GM19372 (cell line): ENCODE measurements at regions not wholly inside any gene's neighbourhood (a gene's known extent, or its start where the extent isn't known, plus 50 kb on each side); places are given as distances from the start of the nearest gene placed in this dataset.
"Not testable (repeated sequence)": the region's sequence is repeated elsewhere in the genome, so short reads cannot be mapped to it uniquely, and the experiment has no call there.

Experiments
- ATAC-seq: cut with Tn5 transposase; IDR thresholded peaks from one replicate; pipeline ENCODE4 v1.9.1; 2021; ENCODE audit warnings: mild to moderate bottlenecking, low read depth, moderate library complexity; ENCODE audit not compliant: unreplicated experiment

GRCh38 chr17:70560471-70560870 is 391.1 kb downstream of the KCNJ2 start:
- ATAC-seq, result no peak

GRCh38 chr17:70562137-70562536 is 392.8 kb downstream of the KCNJ2 start:
- ATAC-seq, result no peak

GRCh38 chr17:70563281-70563820 is 394.0 kb downstream of the KCNJ2 start:
- no peak for ATAC-seq

- no peak for ATAC-seq
These were observed 394.8 kb downstream of the KCNJ2 start for GRCh38 chr17:70564006-70564620.

- ATAC-seq, result no peak
These were observed 399.8 kb downstream of the KCNJ2 start for GRCh38 chr17:70569128-70569527.

GRCh38 chr17:70577456-70577855 is 408.1 kb downstream of the KCNJ2 start:
- ATAC-seq, result no peak

- no peak for ATAC-seq
These were observed 412.1 kb downstream of the KCNJ2 start for GRCh38 chr17:70581459-70581858.

GRCh38 chr17:70582777-70583176 is 413.4 kb downstream of the KCNJ2 start:
- ATAC-seq, result no peak

- no peak for ATAC-seq
These were observed 414.9 kb downstream of the KCNJ2 start for GRCh38 chr17:70584255-70584654.

GRCh38 chr17:70588003-70588402 is 418.7 kb downstream of the KCNJ2 start:
- no peak for ATAC-seq

GRCh38 chr17:70597774-70598173 is 428.4 kb downstream of the KCNJ2 start:
- ATAC-seq, result no peak

GRCh38 chr17:70599198-70599597 is 429.9 kb downstream of the KCNJ2 start:
- ATAC-seq, result no peak

- not testable (repeated sequence) for ATAC-seq
These were observed 430.6 kb downstream of the KCNJ2 start for GRCh38 chr17:70599945-70600344.

- no peak for ATAC-seq
These were observed 433.9 kb downstream of the KCNJ2 start for GRCh38 chr17:70603226-70603625.

GRCh38 chr17:70604854-70605253 is 435.5 kb downstream of the KCNJ2 start:
- ATAC-seq, result no peak

GRCh38 chr17:70606086-70606485 is 436.8 kb downstream of the KCNJ2 start:
- no peak for ATAC-seq

- no peak for ATAC-seq
These were observed 438.9 kb downstream of the KCNJ2 start for GRCh38 chr17:70608193-70608592.

- no peak for ATAC-seq
These were observed 439.6 kb downstream of the KCNJ2 start for GRCh38 chr17:70608957-70609356.

GRCh38 chr17:70609566-70609965 is 440.2 kb downstream of the KCNJ2 start:
- no peak for ATAC-seq

GRCh38 chr17:70610161-70610560 is 440.8 kb downstream of the KCNJ2 start:
- ATAC-seq, result no peak

- ATAC-seq, result no peak
These were observed 444.3 kb downstream of the KCNJ2 start for GRCh38 chr17:70613681-70614080.

- no peak for ATAC-seq
These were observed 446.5 kb downstream of the KCNJ2 start for GRCh38 chr17:70615831-70616230.

- no peak for ATAC-seq
These were observed 449.3 kb downstream of the KCNJ2 start for GRCh38 chr17:70618641-70619040.
